Peyer's patch (tissue), 4 donors: ENCODE measurements at regions not wholly inside any gene's neighbourhood (a gene's known extent, or its start where the extent isn't known, plus 50 kb on each side); places are given as distances from the start of the nearest gene placed in this dataset.

Experiments
- DNase-seq, 3 donors: peaks; one replicate each; pipeline ENCODE4 v3.0.0-alpha.2; 2017 to 2019
- H3K27ac ChIP-seq, 4 donors: fragments of 200-600 bp; sonication (generic); one replicate each; pipeline ENCODE4 v1.5.1; 2016 to 2019
- H3K27me3 ChIP-seq, 2 donors: fragments of 200-600 bp; sonication (generic); one replicate each; pipeline ENCODE4 v1.5.1; 2019
- H3K36me3 ChIP-seq, 3 donors: fragments of 200-600 bp; sonication (generic); one replicate each; pipeline ENCODE4 v1.5.1; 2016 to 2019
- H3K4me1 ChIP-seq, 4 donors: fragments of 200-600 bp; sonication (generic); one replicate each; pipeline ENCODE4 v1.5.1; 2016 to 2019
- H3K4me3 ChIP-seq, 4 donors: fragments of 200-600 bp; sonication (generic); 1 replicate in 3 of 4; 2 replicates in 1 of 4; pipeline ENCODE4 v1.5.1; 2016 to 2019; ENCODE audit warnings: mild to moderate bottlenecking in 1 of 4
- H3K9me3 ChIP-seq, 4 donors: fragments of 200-600 bp; sonication (generic); one replicate each; pipeline ENCODE4 v1.5.1; 2016 to 2019; ENCODE audit warnings: mild to moderate bottlenecking in 1 of 4
- POLR2A ChIP-seq, 2 donors: fragments of 450-650 bp; IDR thresholded peaks; one replicate each; pipeline ENCODE4 v1.5.1; 2017; ENCODE audit warnings: antibody characterized with exemption in 2 of 2, mild to moderate bottlenecking in 2 of 2, moderate library complexity in 2 of 2
- TF ChIP-seq, protein P1 (sequence below), 6 experiments: fragments of 450-650 bp in 4 of 6; fragments of 200-600 bp in 2 of 6; sonication (generic) in 1 of 6; IDR thresholded peaks; one replicate each; pipeline ENCODE4 v1.5.1; 2017 to 2019; ENCODE audit warnings: antibody characterized with exemption in 6 of 6, mild to moderate bottlenecking in 3 of 6, moderate library complexity in 1 of 6

DNA sequence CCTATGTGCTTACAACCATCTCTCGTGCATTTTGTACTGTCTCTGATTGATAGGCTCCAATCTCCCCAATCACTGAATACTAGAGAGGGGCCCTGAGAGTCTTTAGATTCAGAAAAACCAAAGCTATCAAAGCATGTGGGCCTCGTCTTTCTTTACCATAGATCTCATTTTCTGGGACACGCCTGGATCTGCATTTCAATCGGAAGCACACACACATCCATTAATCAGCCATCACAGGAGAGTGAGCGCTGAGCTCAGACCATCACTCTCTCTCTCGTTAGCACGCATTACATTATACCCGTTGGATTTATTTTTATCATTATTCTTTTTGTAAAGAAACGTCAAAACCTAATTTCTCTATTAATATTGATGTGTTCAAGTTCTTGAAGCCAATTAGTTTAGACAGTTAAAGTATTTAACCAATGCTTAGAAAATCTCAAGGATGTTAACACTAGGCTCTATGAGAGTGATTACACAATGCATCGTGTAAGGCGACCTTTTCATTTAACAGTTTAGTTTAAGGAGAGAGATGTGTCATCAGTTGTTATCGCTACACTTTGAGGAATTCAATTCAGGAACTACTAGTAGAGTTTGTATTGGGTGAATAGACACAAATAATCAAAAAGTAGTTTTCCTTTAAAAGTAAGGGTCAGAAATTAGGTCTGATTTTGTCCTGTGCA lies 650.7 kb downstream of the CDH8 start:
- Histone ChIP-seq H3K36me3 (no peaks in the 10 kb centered on the region), H3K27me3 (no peaks in the 10 kb centered on the region), H3K9me3 (no peaks in the 10 kb centered on the region), H3K27ac (no peak overlapping the region), H3K4me3 (no peak overlapping the region), H3K4me1 (no peaks in the 10 kb centered on the region)
- DNase-seq: no peak
- TF ChIP-seq, protein P1, sequence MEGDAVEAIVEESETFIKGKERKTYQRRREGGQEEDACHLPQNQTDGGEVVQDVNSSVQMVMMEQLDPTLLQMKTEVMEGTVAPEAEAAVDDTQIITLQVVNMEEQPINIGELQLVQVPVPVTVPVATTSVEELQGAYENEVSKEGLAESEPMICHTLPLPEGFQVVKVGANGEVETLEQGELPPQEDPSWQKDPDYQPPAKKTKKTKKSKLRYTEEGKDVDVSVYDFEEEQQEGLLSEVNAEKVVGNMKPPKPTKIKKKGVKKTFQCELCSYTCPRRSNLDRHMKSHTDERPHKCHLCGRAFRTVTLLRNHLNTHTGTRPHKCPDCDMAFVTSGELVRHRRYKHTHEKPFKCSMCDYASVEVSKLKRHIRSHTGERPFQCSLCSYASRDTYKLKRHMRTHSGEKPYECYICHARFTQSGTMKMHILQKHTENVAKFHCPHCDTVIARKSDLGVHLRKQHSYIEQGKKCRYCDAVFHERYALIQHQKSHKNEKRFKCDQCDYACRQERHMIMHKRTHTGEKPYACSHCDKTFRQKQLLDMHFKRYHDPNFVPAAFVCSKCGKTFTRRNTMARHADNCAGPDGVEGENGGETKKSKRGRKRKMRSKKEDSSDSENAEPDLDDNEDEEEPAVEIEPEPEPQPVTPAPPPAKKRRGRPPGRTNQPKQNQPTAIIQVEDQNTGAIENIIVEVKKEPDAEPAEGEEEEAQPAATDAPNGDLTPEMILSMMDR (IDR thresholded peaks at IDR 0.05): no peak
- no peak for TF ChIP-seq POLR2A (IDR thresholded peaks at IDR 0.05)

DNA sequence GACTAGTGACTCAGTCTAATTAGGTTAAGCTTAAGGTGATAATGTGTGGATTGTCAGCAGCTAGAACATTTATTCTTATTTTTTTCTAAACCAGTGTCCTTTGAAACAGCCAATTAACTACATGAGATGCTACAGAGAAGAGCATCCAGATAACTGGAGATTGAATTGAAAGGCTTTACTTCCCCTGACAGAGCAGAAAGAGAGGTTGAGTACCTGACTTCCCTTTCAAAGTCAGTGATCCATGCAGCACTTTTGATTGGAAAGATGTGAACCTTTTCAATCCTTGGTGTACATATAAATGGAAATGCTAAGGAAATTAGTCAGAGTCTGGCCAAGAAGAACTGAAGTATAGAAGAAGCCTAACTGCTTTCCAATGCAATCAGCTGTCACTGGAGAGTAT lies 653.8 kb downstream of the CDH8 start:
- Histone ChIP-seq H3K9me3 (no peaks in the 10 kb centered on the region), H3K27me3 (no peaks in the 10 kb centered on the region), H3K27ac (no peak overlapping the region), H3K4me1 (no peaks in the 10 kb centered on the region), H3K36me3 (no peaks in the 10 kb centered on the region), H3K4me3 (no peak overlapping the region)
- no peak for DNase-seq
- TF ChIP-seq, protein P1 (IDR thresholded peaks at IDR 0.05): no peak
- TF ChIP-seq POLR2A (IDR thresholded peaks at IDR 0.05): no peak

DNA sequence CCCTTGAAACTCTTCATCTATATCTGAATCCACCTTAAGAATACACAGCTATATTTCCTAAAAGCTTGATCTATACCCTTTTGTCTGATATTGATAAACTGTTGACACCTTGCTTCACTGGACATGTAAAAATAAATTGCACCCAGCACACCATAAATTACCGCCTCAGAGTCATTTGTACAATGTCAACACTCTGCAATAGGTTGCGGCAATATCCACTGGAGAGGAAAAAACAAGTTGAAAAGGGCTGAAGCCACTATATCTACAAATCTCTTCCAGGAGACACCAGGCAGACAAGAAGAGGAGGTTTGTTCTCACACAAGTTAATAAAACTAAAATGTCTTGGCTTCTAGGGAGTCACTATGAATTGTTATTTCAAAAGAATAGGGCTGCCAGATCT lies 656.9 kb downstream of the CDH8 start:
- Histone ChIP-seq H3K36me3 (no peaks in the 10 kb centered on the region), H3K4me1 (no peaks in the 10 kb centered on the region), H3K27me3 (no peaks in the 10 kb centered on the region), H3K4me3 (no peak overlapping the region), H3K27ac (no peak overlapping the region), H3K9me3 (no peaks in the 10 kb centered on the region)
- no peak for DNase-seq
- TF ChIP-seq POLR2A (IDR thresholded peaks at IDR 0.05): no peak
- TF ChIP-seq, protein P1 (IDR thresholded peaks at IDR 0.05): no peak

GRCh38 chr16:61374071-61374470 lies 662.2 kb downstream of the CDH8 start:
- TF ChIP-seq, protein P1 (IDR thresholded peaks at IDR 0.05): no peak
- TF ChIP-seq POLR2A (IDR thresholded peaks at IDR 0.05): no peak
- H3K36me3 ChIP-seq: no peaks in the 10 kb centered on the region
- no peak for DNase-seq
- H3K27me3 ChIP-seq: no peaks in the 10 kb centered on the region
- no peaks in the 10 kb centered on the region for H3K4me1 ChIP-seq
- no peak overlapping the region for H3K27ac ChIP-seq
- H3K4me3 ChIP-seq: no peak overlapping the region
- no peaks in the 10 kb centered on the region for H3K9me3 ChIP-seq

- H3K4me1 ChIP-seq: no peaks in the 10 kb centered on the region
- no peak overlapping the region for H3K4me3 ChIP-seq
- DNase-seq: no peak
- H3K36me3 ChIP-seq: no peaks in the 10 kb centered on the region
- TF ChIP-seq, protein P1 (IDR thresholded peaks at IDR 0.05): no peak
- TF ChIP-seq POLR2A (IDR thresholded peaks at IDR 0.05): no peak
- no peaks in the 10 kb centered on the region for H3K27me3 ChIP-seq
- H3K9me3 ChIP-seq: no peaks in the 10 kb centered on the region
- H3K27ac ChIP-seq: no peak overlapping the region
Observed at GRCh38 chr16:61371881-61372280, 664.4 kb downstream of the CDH8 start.

GRCh38 chr16:61371388-61371787 lies 664.9 kb downstream of the CDH8 start:
- Histone ChIP-seq H3K27me3 (no peaks in the 10 kb centered on the region), H3K9me3 (no peaks in the 10 kb centered on the region), H3K4me1 (no peaks in the 10 kb centered on the region), H3K36me3 (no peaks in the 10 kb centered on the region), H3K27ac (no peak overlapping the region), H3K4me3 (no peak overlapping the region)
- no peak for TF ChIP-seq POLR2A (IDR thresholded peaks at IDR 0.05)
- TF ChIP-seq, protein P1 (IDR thresholded peaks at IDR 0.05): no peak
- no peak for DNase-seq
